ENCODE measurements at regions not wholly inside any gene's neighbourhood (a gene's known extent, or its start where the extent isn't known, plus 50 kb on each side); places are given as distances from the start of the nearest gene placed in this dataset.

DNA sequence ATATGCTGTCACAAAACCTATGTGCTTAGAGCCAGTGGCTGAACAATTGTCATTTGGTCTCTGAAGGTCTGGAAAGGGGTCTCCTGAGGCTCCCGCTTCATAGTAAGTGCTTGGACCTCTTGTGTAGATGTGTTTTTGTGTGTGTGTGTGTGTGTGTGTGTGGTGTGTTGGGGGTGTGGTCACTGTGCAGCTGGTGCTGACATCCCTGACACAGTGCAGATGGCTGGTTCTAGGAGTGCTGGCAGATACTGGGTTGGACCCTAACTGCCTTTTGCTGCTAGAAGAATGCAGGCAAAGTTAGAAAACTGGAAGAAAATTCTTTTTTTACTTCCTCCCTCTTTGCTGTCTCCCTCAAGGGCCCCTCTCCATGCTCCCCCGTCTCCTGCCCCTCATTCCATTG is 1872.6 kb downstream of the ARAP2 start:
- Histone ChIP-seq H3K4me3 (no peak overlapping the region), H3K27ac (no peak overlapping the region), H3K4me1 (no peaks in the 10 kb centered on the region), H3K9me3 (no peaks in the 10 kb centered on the region), H3K36me3 (no peaks in the 10 kb centered on the region), H3K27me3 (no peaks in the 10 kb centered on the region)
- intact Hi-C loops (cut with DNase I), result no loop called here
- ATAC-seq, result no peak
- no peak for DNase-seq
- TF ChIP-seq, protein P1, sequence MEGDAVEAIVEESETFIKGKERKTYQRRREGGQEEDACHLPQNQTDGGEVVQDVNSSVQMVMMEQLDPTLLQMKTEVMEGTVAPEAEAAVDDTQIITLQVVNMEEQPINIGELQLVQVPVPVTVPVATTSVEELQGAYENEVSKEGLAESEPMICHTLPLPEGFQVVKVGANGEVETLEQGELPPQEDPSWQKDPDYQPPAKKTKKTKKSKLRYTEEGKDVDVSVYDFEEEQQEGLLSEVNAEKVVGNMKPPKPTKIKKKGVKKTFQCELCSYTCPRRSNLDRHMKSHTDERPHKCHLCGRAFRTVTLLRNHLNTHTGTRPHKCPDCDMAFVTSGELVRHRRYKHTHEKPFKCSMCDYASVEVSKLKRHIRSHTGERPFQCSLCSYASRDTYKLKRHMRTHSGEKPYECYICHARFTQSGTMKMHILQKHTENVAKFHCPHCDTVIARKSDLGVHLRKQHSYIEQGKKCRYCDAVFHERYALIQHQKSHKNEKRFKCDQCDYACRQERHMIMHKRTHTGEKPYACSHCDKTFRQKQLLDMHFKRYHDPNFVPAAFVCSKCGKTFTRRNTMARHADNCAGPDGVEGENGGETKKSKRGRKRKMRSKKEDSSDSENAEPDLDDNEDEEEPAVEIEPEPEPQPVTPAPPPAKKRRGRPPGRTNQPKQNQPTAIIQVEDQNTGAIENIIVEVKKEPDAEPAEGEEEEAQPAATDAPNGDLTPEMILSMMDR (IDR thresholded peaks at IDR 0.05), result no peak

DNA sequence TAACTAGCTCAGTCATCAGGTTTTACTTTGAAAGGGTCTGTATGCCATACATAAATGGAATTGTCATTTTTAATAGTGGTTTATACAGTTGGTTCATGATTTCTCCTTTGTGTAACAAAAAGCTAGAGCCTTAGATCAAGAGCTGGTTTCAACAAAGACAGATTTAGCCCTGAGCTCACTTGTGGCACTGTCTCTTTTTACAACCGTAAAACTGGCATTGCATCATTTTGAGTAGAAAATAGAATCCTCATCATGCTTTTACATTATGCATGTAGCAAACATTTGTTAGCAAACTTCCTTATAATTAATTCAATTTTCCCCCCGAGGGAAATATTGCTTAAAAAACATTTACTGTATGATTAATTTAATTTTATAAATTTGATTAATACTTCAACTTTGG is 1871.5 kb downstream of the ARAP2 start:
- DNase-seq (no peak), ATAC-seq (no peak)
- H3K9me3 ChIP-seq, result no peaks in the 10 kb centered on the region
- H3K27ac ChIP-seq, result no peak overlapping the region
- intact Hi-C loops (cut with DNase I), result no loop called here
- TF ChIP-seq, protein P1 (IDR thresholded peaks at IDR 0.05), result no peak
- no peaks in the 10 kb centered on the region for H3K36me3 ChIP-seq
- no peaks in the 10 kb centered on the region for H3K27me3 ChIP-seq
- no peak overlapping the region for H3K4me3 ChIP-seq
- no peaks in the 10 kb centered on the region for H3K4me1 ChIP-seq

DNA sequence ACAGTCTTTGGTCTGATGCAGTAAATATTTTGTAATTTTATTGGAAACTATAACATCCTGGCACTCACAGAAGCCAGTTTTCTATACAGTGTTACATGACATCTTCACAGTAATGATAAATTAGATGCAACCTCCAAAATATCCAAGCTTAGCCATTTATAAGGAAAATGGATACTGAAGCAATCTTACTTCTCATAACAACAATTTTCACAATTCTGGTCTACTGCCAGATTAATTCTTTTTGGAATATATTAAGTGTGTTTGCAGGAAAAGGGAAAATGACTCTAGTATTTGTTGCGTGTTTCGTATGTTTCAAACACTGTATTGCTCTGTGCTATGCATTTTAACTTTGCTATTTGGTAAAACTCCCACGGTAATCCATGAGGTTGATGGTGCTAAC is 1870.9 kb downstream of the ARAP2 start:
- intact Hi-C loops (cut with DNase I), result no loop called here
- Histone ChIP-seq H3K27ac (no peak overlapping the region), H3K27me3 (no peaks in the 10 kb centered on the region), H3K4me3 (no peak overlapping the region), H3K36me3 (no peaks in the 10 kb centered on the region), H3K9me3 (no peaks in the 10 kb centered on the region), H3K4me1 (no peaks in the 10 kb centered on the region)
- no peak for DNase-seq
- no peak for ATAC-seq
- TF ChIP-seq, protein P1 (IDR thresholded peaks at IDR 0.05), result no peak

DNA sequence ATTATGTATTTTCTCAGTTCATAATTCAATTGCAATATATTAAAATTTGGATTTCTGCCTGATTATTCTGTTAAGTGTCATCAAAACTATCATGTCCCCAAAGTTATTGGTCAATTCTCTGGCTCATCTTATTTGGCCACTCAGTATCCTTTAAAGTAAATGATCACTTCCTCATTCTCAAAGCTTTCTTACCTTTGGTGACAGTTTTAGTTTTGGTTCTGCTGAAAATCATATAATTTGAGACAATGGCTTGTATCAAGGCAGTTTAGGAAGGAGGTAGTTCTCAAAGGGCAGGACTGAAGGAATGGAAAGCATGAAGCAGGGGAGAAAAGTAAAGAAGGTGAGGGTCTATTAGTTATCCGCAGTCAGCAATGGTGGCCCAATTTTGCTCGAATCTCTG is 1832.1 kb downstream of the ARAP2 start:
- DNase-seq (no peak), ATAC-seq (no peak)
- H3K27ac ChIP-seq, result no peak overlapping the region
- no peaks in the 10 kb centered on the region for H3K36me3 ChIP-seq
- TF ChIP-seq, protein P1 (IDR thresholded peaks at IDR 0.05), result no peak
- intact Hi-C loops (cut with DNase I), result no loop called here
- no peaks in the 10 kb centered on the region for H3K9me3 ChIP-seq
- H3K27me3 ChIP-seq, result no peaks in the 10 kb centered on the region
- H3K4me1 ChIP-seq, result no peaks in the 10 kb centered on the region
- H3K4me3 ChIP-seq, result no peak overlapping the region

DNA sequence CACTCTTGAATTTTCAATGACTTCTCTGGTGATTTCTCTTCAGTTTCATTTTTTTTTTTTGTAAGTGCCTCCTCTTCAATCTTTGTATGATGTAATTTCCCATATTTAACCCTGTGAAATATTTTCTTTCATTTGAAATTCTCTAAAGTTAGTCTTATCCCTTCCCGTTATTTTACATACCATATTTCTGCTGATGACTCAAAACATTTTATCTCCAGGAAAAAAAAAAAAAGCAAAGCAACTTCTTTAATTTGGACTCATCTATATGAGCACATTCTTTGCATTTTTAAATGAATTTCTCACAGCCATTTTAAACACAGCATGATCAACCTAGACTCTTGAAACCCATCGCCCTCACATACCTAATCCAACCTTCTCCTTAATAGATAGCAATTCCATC is 1831.4 kb downstream of the ARAP2 start:
- Histone ChIP-seq H3K9me3 (no peaks in the 10 kb centered on the region), H3K27me3 (no peaks in the 10 kb centered on the region), H3K27ac (no peak overlapping the region), H3K4me3 (no peak overlapping the region), H3K4me1 (no peaks in the 10 kb centered on the region), H3K36me3 (no peaks in the 10 kb centered on the region)
- TF ChIP-seq, protein P1 (IDR thresholded peaks at IDR 0.05), result no peak
- no peak for DNase-seq
- intact Hi-C loops (cut with DNase I), result no loop called here
- no peak for ATAC-seq

DNA sequence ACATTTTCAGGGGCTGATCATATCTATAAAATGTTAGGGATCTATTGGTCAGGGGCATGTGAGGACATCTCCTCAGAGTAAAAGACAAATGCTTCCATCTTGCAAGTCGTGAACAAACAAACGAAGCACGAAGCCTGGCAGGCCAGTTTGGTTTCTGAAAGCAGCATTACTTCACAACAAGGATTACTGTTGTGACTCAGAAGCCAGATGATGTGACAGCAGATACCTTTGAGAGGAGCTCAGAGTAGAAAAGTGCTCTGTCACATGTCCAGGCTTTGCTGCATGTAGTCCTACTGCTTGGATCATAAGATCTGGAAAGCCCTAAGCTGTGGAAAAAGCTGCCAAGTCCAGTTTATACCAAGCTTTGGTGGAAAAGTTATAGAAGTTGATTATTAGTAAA is 1827.2 kb downstream of the ARAP2 start:
- TF ChIP-seq, protein P1 (IDR thresholded peaks at IDR 0.05), result no peak
- intact Hi-C loops (cut with DNase I), result no loop called here
- no peak for ATAC-seq

More for the DNA sequence above, 1827.2 kb downstream of the ARAP2 start:
- no peaks in the 10 kb centered on the region for H3K36me3 ChIP-seq
- no peaks in the 10 kb centered on the region for H3K4me1 ChIP-seq
- no peak for DNase-seq
- no peak overlapping the region for H3K27ac ChIP-seq
- no peak overlapping the region for H3K4me3 ChIP-seq
- H3K9me3 ChIP-seq, result no peaks in the 10 kb centered on the region
- no peaks in the 10 kb centered on the region for H3K27me3 ChIP-seq
